DOHH2 (cell line): ENCODE measurements at regions not wholly inside any gene's neighbourhood (a gene's known extent, or its start where the extent isn't known, plus 50 kb on each side); places are given as distances from the start of the nearest gene placed in this dataset.

ENCODE experiments used
- H3F3A ChIP-seq: fragments of 200-600 bp; sonication (generic), shearing (Covaris generic); 2 replicates; pipeline ENCODE4 v1.6.0; 2016; ENCODE audit warnings: antibody characterized with exemption, mild to moderate bottlenecking; ENCODE audit not compliant: control insufficient read depth, insufficient read depth
- H3K27ac ChIP-seq: fragments of 200-600 bp; sonication (generic); 2 replicates; pipeline ENCODE4 v1.5.1; 2014; ENCODE audit warnings: low read depth, mild to moderate bottlenecking, low read length, moderate library complexity
- H3K27me3 ChIP-seq: fragments of 200-600 bp; sonication (generic); 2 replicates; pipeline ENCODE4 v1.6.1; 2014; ENCODE audit warnings: mild to moderate bottlenecking, low read length, mixed read lengths; ENCODE audit not compliant: control insufficient read depth
- H3K36me3 ChIP-seq: fragments of 200-600 bp; sonication (generic); 2 replicates; pipeline ENCODE4 v1.6.1; 2014; ENCODE audit warnings: mild to moderate bottlenecking, low read length, moderate library complexity, mixed read lengths; ENCODE audit not compliant: control insufficient read depth
- H3K4me1 ChIP-seq: fragments of 200-600 bp; sonication (generic); 2 replicates; pipeline ENCODE4 v1.6.1; 2014; ENCODE audit warnings: mild to moderate bottlenecking, low read length, mixed read lengths; ENCODE audit not compliant: control insufficient read depth
- H3K4me2 ChIP-seq: fragments of 200-600 bp; sonication (generic); 2 replicates; pipeline ENCODE4 v1.6.0; 2014; ENCODE audit warnings: mild to moderate bottlenecking, low read length, moderate library complexity
- H3K4me3 ChIP-seq: fragments of 200-600 bp; sonication (generic); 2 replicates; pipeline ENCODE4 v1.5.1; 2014; ENCODE audit warnings: mild to moderate bottlenecking, low read length, mixed read lengths
- H3K79me2 ChIP-seq: fragments of 200-600 bp; sonication (generic); 2 replicates; pipeline ENCODE4 v1.6.1; 2014; ENCODE audit warnings: mild to moderate bottlenecking, low read length, mixed read lengths; ENCODE audit not compliant: control insufficient read depth
- H3K9me2 ChIP-seq: fragments of 200-600 bp; sonication (generic); replicated peaks from 2 replicates; pipeline ENCODE4 v1.6.1; 2014; ENCODE audit warnings: mild to moderate bottlenecking, low read length, mixed read lengths; ENCODE audit not compliant: control insufficient read depth
- H3K9me3 ChIP-seq: fragments of 200-600 bp; sonication (generic); 2 replicates; pipeline ENCODE4 v1.6.1; 2014; ENCODE audit warnings: antibody characterized with exemption, low read length, mixed read lengths; ENCODE audit not compliant: control insufficient read depth, insufficient read depth
- H4K20me1 ChIP-seq: fragments of 200-600 bp; sonication (generic); 2 replicates; pipeline ENCODE4 v1.6.0; 2014; ENCODE audit warnings: low read depth, mild to moderate bottlenecking, antibody characterized with exemption, low read length, moderate library complexity; ENCODE audit not compliant: control insufficient read depth, insufficient read depth
- EZH2phosphoT487 ChIP-seq: fragments of 200-600 bp; sonication (generic); IDR thresholded peaks from 2 replicates; pipeline ENCODE4 v1.6.1; 2017; ENCODE audit warnings: borderline replicate concordance, mild to moderate bottlenecking, antibody characterized with exemption, low read length, moderate library complexity, mixed read lengths
- TF ChIP-seq, protein P1 (sequence below): fragments of 200-600 bp; sonication (generic); IDR thresholded peaks from one replicate; pipeline ENCODE4 v1.5.1; 2014; ENCODE audit warnings: antibody characterized with exemption, mild to moderate bottlenecking, low read depth, low read length; ENCODE audit not compliant: poor library complexity, severe bottlenecking

DNA sequence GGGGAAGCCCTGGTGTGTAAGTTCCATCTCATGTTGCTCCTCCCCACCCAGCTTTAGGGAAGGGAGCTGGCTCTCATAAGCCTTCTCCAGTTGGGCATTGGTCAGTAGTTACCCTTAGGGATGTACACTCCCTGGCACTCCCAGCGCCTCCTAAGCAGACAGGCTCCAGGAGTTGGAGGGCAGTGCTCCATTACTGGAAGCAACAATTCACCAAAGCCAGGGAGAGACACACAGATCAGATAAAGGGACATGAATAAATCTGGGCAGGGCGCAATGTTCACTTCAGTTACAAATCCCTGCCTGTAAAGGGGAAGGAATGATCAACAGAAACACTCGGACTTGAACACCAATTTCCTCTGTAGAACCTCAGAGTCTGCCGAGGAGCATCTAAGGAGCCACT is 169.1 kb upstream of the CTNNB1 start:
- H3K79me2 ChIP-seq = no peaks in the 10 kb centered on the region
- H4K20me1 ChIP-seq = no peaks in the 10 kb centered on the region
- H3K27ac ChIP-seq = no peak overlapping the region
- no peak overlapping the region for H3K4me3 ChIP-seq
- H3K9me2 ChIP-seq = no peaks in the 10 kb centered on the region
- no peaks in the 10 kb centered on the region for H3K9me3 ChIP-seq
- TF ChIP-seq, protein P1, sequence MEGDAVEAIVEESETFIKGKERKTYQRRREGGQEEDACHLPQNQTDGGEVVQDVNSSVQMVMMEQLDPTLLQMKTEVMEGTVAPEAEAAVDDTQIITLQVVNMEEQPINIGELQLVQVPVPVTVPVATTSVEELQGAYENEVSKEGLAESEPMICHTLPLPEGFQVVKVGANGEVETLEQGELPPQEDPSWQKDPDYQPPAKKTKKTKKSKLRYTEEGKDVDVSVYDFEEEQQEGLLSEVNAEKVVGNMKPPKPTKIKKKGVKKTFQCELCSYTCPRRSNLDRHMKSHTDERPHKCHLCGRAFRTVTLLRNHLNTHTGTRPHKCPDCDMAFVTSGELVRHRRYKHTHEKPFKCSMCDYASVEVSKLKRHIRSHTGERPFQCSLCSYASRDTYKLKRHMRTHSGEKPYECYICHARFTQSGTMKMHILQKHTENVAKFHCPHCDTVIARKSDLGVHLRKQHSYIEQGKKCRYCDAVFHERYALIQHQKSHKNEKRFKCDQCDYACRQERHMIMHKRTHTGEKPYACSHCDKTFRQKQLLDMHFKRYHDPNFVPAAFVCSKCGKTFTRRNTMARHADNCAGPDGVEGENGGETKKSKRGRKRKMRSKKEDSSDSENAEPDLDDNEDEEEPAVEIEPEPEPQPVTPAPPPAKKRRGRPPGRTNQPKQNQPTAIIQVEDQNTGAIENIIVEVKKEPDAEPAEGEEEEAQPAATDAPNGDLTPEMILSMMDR = no peak
- no peaks in the 10 kb centered on the region for H3F3A ChIP-seq
- H3K4me1 ChIP-seq = no peaks in the 10 kb centered on the region
- no peaks in the 10 kb centered on the region for H3K36me3 ChIP-seq
- no peak overlapping the region for H3K4me2 ChIP-seq
- no peaks in the 10 kb centered on the region for H3K27me3 ChIP-seq

DNA sequence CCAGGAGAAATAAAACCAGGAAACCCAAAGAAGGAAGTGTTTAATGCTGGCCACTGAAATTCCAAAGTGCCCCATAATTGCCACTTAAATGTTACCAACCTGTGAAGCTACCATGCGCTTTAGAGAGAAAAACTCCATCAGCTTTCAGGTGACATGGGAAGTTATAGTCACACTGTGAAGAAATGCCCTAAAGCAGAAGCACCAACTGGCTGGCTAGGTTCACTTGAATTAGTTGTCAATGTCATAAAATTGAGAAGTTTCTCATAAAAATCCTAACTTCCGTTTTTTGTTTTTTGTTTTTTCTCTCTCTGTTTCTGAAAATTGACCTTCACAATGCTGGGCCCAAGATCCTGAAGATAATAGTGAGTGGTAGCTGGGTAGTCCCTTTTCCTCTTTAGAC is 167.9 kb upstream of the CTNNB1 start:
- Histone ChIP-seq H3K27ac (no peak overlapping the region), H4K20me1 (no peaks in the 10 kb centered on the region), H3K4me1 (no peaks in the 10 kb centered on the region), H3K4me2 (no peak overlapping the region), H3K36me3 (no peaks in the 10 kb centered on the region), H3K79me2 (no peaks in the 10 kb centered on the region), H3K4me3 (no peak overlapping the region), H3K27me3 (no peaks in the 10 kb centered on the region), H3F3A (no peaks in the 10 kb centered on the region), H3K9me2 (no peaks in the 10 kb centered on the region), H3K9me3 (no peaks in the 10 kb centered on the region)
- TF ChIP-seq, protein P1 = no peak
- no peak for TF ChIP-seq EZH2phosphoT487

DNA sequence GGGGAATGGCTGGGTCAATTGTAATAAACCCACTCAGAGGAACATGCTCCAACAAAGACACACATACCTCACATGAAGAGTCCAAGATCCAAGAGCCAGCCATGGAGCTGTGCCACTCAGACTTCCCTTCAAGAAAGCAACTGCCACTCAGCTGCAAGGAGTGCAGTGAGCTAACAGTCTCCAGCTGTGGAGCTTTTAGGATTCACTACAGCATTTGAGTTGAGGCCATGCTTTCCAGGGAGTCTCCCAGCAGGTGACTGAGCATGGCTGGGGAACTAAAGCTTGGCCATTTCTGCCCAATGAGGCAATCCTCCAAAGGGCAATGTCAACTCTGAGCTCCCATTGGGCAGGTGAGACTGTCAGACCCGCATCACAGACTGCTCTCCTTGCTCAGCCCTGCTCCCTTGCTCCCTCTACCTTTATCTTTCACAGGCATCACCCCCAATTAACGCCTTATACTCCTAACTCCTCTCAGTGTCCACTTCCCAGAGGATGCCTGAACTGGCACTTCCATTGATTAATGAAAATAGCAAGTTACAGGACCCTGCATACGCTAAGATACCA is 165.3 kb upstream of the CTNNB1 start:
- H3K9me3 ChIP-seq = no peaks in the 10 kb centered on the region
- H3K4me3 ChIP-seq = no peak overlapping the region
- TF ChIP-seq, protein P1 = no peak
- no peak for TF ChIP-seq EZH2phosphoT487
- H3K36me3 ChIP-seq = no peaks in the 10 kb centered on the region
- H3F3A ChIP-seq = no peaks in the 10 kb centered on the region
- no peak overlapping the region for H3K4me2 ChIP-seq
- no peak overlapping the region for H3K27ac ChIP-seq
- H3K27me3 ChIP-seq = no peaks in the 10 kb centered on the region
- no peaks in the 10 kb centered on the region for H4K20me1 ChIP-seq
- no peaks in the 10 kb centered on the region for H3K79me2 ChIP-seq
- peaks cover 9% of the 10 kb centered on the region for H3K4me1 ChIP-seq
- no peaks in the 10 kb centered on the region for H3K9me2 ChIP-seq
